ENCODE measurements at regions not wholly inside any gene's neighbourhood (a gene's known extent, or its start where the extent isn't known, plus 50 kb on each side); places are given as distances from the start of the nearest gene placed in this dataset.

DNA sequence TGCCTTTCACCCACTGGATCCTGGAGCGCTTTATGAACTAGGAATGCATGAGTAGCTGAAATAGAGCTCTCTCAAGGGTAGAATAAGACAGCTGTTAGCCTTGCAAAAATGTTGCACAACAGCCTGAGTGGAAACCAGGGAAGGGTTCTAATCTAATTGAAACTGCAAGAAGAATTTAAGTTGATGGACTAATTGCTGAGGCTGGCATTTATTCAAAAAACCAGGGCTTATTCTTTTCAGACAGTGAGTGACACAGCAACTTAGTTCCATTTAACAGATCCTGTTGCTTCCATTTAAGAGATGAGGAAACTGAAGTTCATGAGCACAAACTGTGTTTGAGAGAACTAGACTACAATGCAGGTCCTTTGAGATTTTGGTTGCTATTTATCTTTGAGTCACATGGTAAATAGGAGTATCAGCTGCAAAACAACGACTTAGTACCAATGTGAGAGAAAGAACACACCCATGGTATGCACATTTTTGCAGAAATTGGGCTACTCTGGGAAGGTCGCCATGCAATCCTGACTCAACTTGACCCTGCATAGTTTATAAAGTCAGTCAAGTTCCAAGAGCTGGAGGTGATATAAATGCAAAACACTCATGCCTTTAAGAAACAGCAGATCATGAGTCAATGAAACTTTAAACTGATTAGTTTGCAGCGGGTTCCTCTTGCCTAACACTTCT, 76.4 kb upstream of the PARD3B start:
- TF ChIP-seq CTCF (IDR thresholded peaks at IDR 0.05; ENCODE audit: insufficient read depth, low read depth, low read length) (no peak), EZH2 (IDR thresholded peaks at IDR 0.05; ENCODE audit: insufficient read depth, low read length) (no peak)
